Activated effector memory CD4-positive, alpha-beta T cell treated with anti-CD3 and anti-CD28 coated beads, Interleukin-2, amount 50 U/mL, for 16 hours (primary cell): ENCODE measurements at regions not wholly inside any gene's neighbourhood (a gene's known extent, or its start where the extent isn't known, plus 50 kb on each side); places are given as distances from the start of the nearest gene placed in this dataset.
"Not testable (repeated sequence)": the region's sequence is repeated elsewhere in the genome, so short reads cannot be mapped to it uniquely, and the experiment has no call there.

ENCODE experiments used
- DNase-seq: peaks from one replicate; pipeline ENCODE4 v3.0.0-alpha.2; 2020

- DNase-seq, result no peak
Observed at GRCh38 chr3:6667354-6667753, 193.6 kb upstream of the GRM7 start.

- DNase-seq, result no peak
Observed at GRCh38 chr3:6671363-6671762, 189.6 kb upstream of the GRM7 start.

GRCh38 chr3:6679510-6679909, 181.4 kb upstream of the GRM7 start:
- no peak for DNase-seq

GRCh38 chr3:6680119-6680806, 180.7 kb upstream of the GRM7 start:
- DNase-seq, result no peak

- DNase-seq, result no peak
Observed at GRCh38 chr3:6697285-6697684, 163.6 kb upstream of the GRM7 start.

- DNase-seq, result no peak
Observed at GRCh38 chr3:6697722-6698121, 163.2 kb upstream of the GRM7 start.

- DNase-seq, result not testable (repeated sequence)
Observed at GRCh38 chr3:6704817-6705216, 156.1 kb upstream of the GRM7 start.

GRCh38 chr3:6706777-6707176, 154.1 kb upstream of the GRM7 start:
- no peak for DNase-seq

- DNase-seq, result no peak
Observed at GRCh38 chr3:6709178-6709577, 151.7 kb upstream of the GRM7 start.

GRCh38 chr3:6714962-6715361, 146.0 kb upstream of the GRM7 start:
- DNase-seq, result no peak

GRCh38 chr3:6716420-6716819, 144.5 kb upstream of the GRM7 start:
- no peak for DNase-seq

- no peak for DNase-seq
Observed at GRCh38 chr3:6717026-6717943, 143.6 kb upstream of the GRM7 start.

GRCh38 chr3:6719999-6720398, 140.9 kb upstream of the GRM7 start:
- DNase-seq, result no peak

- no peak for DNase-seq
Observed at GRCh38 chr3:6721491-6721890, 139.4 kb upstream of the GRM7 start.

- DNase-seq, result no peak
Observed at GRCh38 chr3:6723205-6723604, 137.7 kb upstream of the GRM7 start.

GRCh38 chr3:6726811-6727210, 134.1 kb upstream of the GRM7 start:
- DNase-seq, result no peak

GRCh38 chr3:6732807-6733206, 128.1 kb upstream of the GRM7 start:
- DNase-seq, result no peak

GRCh38 chr3:6733699-6734394, 127.1 kb upstream of the GRM7 start:
- DNase-seq, result no peak

GRCh38 chr3:6734395-6734746, 126.5 kb upstream of the GRM7 start:
- no peak for DNase-seq

GRCh38 chr3:6736836-6737629, 123.9 kb upstream of the GRM7 start:
- no peak for DNase-seq

- no peak for DNase-seq
Observed at GRCh38 chr3:6737630-6738029, 123.3 kb upstream of the GRM7 start.

- DNase-seq, result no peak
Observed at GRCh38 chr3:6739288-6739687, 121.6 kb upstream of the GRM7 start.
